HL-60 (cell line): ENCODE measurements at regions not wholly inside any gene's neighbourhood (a gene's known extent, or its start where the extent isn't known, plus 50 kb on each side); places are given as distances from the start of the nearest gene placed in this dataset.

Source experiments
- DNase-seq, 2 experiments: peaks; one replicate each; pipeline ENCODE4 v3.0.0-alpha.2; 2010 to 2020; ENCODE audit warnings: low read depth in 1 of 2, low spot score in 1 of 2
- H3K27ac ChIP-seq: fragments of 250-450 bp; sonication (Bioruptor Pico); replicated peaks from 2 replicates; pipeline ENCODE4 v1.5.1; 2020; ENCODE audit warnings: mild to moderate bottlenecking, moderate library complexity
- H3K27me3 ChIP-seq: fragments of 250-450 bp; sonication (Bioruptor Pico); 2 replicates; pipeline ENCODE4 v1.5.1; 2021; ENCODE audit warnings: mild to moderate bottlenecking, moderate library complexity; ENCODE audit not compliant: insufficient read depth, poor library complexity, severe bottlenecking
- H3K4me3 ChIP-seq: replicated peaks from 2 replicates; pipeline ENCODE4 v1.5.1; 2011; ENCODE audit warnings: mild to moderate bottlenecking, control low read depth, low read length; ENCODE audit not compliant: insufficient read depth
- CTCF ChIP-seq: IDR thresholded peaks from one replicate; pipeline ENCODE4 v1.5.1; 2011; ENCODE audit warnings: low read length, control low read depth, inconsistent platforms; ENCODE audit not compliant: insufficient read depth
- GABPA ChIP-seq: IDR thresholded peaks from 2 replicates; pipeline ENCODE4 v1.6.1; 2012; ENCODE audit warnings: low read depth
- POLR2AphosphoS5 ChIP-seq: IDR thresholded peaks from 2 replicates; pipeline ENCODE4 v1.6.1; 2012; ENCODE audit warnings: low read depth
- SPI1 ChIP-seq: IDR thresholded peaks from 2 replicates; pipeline ENCODE4 v1.6.1; 2012; ENCODE audit warnings: low read depth, mild to moderate bottlenecking, borderline replicate concordance
- TF ChIP-seq, protein P1 (sequence below): IDR thresholded peaks from 2 replicates; pipeline ENCODE4 v1.6.1; 2012; ENCODE audit warnings: low read depth; ENCODE audit not compliant: insufficient replicate concordance

DNA sequence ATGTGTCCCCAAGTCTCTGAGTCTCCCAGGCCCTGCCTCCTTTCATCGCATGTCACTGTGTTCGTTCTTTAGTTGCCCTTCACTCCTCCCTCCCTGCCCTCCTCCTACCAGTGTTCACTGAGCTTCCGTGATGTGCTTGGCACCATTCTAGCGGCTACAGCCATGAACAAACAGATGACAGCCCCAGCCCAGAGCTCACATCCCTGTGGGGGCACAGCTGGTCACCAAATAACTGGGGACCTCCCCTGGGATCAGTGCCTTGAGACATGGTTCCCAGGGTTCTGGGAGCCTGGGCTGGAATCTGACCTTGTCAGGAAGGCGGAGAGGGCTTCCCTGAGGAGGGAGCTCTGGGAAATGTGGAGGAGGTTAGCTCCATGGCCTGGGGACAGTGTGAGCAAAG, 320.7 kb downstream of the PTPRU start:
- no peak overlapping the region for H3K27ac ChIP-seq
- no peaks in the 10 kb centered on the region for H3K27me3 ChIP-seq
- no peak overlapping the region for H3K4me3 ChIP-seq
- DNase-seq: no peak
- TF ChIP-seq POLR2AphosphoS5 (no peak), SPI1 (no peak), CTCF (no peak), GABPA (no peak)
- TF ChIP-seq, protein P1, sequence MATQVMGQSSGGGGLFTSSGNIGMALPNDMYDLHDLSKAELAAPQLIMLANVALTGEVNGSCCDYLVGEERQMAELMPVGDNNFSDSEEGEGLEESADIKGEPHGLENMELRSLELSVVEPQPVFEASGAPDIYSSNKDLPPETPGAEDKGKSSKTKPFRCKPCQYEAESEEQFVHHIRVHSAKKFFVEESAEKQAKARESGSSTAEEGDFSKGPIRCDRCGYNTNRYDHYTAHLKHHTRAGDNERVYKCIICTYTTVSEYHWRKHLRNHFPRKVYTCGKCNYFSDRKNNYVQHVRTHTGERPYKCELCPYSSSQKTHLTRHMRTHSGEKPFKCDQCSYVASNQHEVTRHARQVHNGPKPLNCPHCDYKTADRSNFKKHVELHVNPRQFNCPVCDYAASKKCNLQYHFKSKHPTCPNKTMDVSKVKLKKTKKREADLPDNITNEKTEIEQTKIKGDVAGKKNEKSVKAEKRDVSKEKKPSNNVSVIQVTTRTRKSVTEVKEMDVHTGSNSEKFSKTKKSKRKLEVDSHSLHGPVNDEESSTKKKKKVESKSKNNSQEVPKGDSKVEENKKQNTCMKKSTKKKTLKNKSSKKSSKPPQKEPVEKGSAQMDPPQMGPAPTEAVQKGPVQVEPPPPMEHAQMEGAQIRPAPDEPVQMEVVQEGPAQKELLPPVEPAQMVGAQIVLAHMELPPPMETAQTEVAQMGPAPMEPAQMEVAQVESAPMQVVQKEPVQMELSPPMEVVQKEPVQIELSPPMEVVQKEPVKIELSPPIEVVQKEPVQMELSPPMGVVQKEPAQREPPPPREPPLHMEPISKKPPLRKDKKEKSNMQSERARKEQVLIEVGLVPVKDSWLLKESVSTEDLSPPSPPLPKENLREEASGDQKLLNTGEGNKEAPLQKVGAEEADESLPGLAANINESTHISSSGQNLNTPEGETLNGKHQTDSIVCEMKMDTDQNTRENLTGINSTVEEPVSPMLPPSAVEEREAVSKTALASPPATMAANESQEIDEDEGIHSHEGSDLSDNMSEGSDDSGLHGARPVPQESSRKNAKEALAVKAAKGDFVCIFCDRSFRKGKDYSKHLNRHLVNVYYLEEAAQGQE: no peak

- no peak for DNase-seq
- Histone ChIP-seq H3K27me3 (no peaks in the 10 kb centered on the region), H3K27ac (no peak overlapping the region), H3K4me3 (no peak overlapping the region)
- TF ChIP-seq CTCF: no peak
- TF ChIP-seq POLR2AphosphoS5: no peak
- no peak for TF ChIP-seq GABPA
- TF ChIP-seq SPI1: no peak
- TF ChIP-seq, protein P1: no peak
Observed at GRCh38 chr1:29556657-29557056, 320.3 kb downstream of the PTPRU start.

- Histone ChIP-seq H3K4me3 (no peak overlapping the region), H3K27me3 (no peaks in the 10 kb centered on the region), H3K27ac (no peak overlapping the region)
- TF ChIP-seq CTCF (no peak), GABPA (no peak), POLR2AphosphoS5 (no peak), SPI1 (no peak)
- TF ChIP-seq, protein P1: no peak
- DNase-seq: no peak
Observed at GRCh38 chr1:29555043-29555620, 318.8 kb downstream of the PTPRU start.
